ENCODE measurements at regions not wholly inside any gene's neighbourhood (a gene's known extent, or its start where the extent isn't known, plus 50 kb on each side); places are given as distances from the start of the nearest gene placed in this dataset.
"Not testable (repeated sequence)": the region's sequence is repeated elsewhere in the genome, so short reads cannot be mapped to it uniquely, and the experiment has no call there.

DNA sequence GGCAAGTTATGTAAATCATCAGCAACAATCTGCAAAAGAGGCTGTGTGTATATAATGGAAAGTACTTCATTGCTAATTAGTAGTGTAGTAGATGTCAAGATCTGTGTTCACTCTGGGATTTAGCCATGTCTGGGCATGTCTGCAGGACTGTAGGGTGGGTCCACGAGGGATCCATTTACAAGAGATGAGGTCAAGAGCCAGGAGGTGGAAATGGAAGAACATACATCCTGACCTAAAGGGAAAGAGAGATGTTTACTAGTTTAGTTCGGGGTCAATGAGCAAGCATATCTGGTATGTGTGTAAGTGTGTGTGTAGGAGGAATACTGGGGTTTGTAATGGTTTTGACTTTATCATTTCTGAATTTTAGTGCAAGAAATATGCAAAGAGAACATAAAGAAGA lies 171.5 kb upstream of the NANOGP8 start:
- H3K27ac ChIP-seq = no peak overlapping the region
- no peak for DNase-seq (ENCODE audit: low spot score)
- no peak overlapping the region for H3K4me3 ChIP-seq
- TF ChIP-seq, protein P1, sequence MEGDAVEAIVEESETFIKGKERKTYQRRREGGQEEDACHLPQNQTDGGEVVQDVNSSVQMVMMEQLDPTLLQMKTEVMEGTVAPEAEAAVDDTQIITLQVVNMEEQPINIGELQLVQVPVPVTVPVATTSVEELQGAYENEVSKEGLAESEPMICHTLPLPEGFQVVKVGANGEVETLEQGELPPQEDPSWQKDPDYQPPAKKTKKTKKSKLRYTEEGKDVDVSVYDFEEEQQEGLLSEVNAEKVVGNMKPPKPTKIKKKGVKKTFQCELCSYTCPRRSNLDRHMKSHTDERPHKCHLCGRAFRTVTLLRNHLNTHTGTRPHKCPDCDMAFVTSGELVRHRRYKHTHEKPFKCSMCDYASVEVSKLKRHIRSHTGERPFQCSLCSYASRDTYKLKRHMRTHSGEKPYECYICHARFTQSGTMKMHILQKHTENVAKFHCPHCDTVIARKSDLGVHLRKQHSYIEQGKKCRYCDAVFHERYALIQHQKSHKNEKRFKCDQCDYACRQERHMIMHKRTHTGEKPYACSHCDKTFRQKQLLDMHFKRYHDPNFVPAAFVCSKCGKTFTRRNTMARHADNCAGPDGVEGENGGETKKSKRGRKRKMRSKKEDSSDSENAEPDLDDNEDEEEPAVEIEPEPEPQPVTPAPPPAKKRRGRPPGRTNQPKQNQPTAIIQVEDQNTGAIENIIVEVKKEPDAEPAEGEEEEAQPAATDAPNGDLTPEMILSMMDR (IDR thresholded peaks at IDR 0.05) = no peak

DNA sequence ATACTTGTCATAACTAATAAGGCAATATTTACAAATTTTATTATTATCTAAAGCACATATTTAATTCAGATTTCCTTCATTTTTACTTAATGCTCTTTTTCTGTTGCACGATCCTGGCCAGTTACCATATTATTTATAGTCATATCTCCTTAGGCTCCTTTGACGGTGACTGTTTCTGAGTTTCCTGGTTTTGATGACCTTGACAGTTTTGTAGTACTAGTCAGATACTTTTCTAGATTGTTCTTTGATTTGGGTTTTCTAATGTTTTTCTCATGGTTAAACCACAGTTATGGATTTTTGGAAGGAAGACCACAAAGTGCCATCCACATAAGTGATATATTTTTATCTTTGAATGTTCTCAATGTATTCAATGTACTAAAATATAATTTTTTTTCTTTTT lies 171.0 kb upstream of the NANOGP8 start:
- no peak overlapping the region for H3K27ac ChIP-seq
- no peak overlapping the region for H3K4me3 ChIP-seq
- no peak for DNase-seq (ENCODE audit: low spot score)
- TF ChIP-seq, protein P1 (IDR thresholded peaks at IDR 0.05) = no peak

- not testable (repeated sequence) for DNase-seq (ENCODE audit: low spot score); H3K27ac ChIP-seq; H3K4me3 ChIP-seq
Observed at GRCh38 chr15:35254908-35255307, 169.8 kb upstream of the NANOGP8 start.

DNA sequence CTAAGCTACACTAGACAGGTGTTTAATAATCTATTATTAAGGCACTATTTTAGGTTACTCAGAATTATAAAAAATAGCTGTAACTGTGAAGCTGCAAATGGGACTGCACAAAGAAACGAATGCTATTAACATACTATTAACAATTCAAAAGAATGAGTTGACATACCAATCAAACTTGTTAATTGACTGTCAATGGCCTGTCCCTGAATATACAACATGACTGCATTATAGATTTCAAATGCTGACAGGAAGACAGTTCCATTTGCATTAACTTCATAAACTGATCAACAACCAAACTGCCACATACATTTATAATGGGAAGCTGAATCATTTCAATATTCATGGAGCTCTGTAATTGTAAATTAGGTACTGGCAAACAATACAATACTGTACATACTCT lies 169.0 kb upstream of the NANOGP8 start:
- DNase-seq (ENCODE audit: low spot score) = no peak
- Histone ChIP-seq H3K27ac (no peak overlapping the region), H3K4me3 (no peak overlapping the region)
- TF ChIP-seq, protein P1 (IDR thresholded peaks at IDR 0.05) = no peak

GRCh38 chr15:35252351-35252865 lies 167.3 kb upstream of the NANOGP8 start:
- DNase-seq (ENCODE audit: low spot score) = no peak
- Histone ChIP-seq H3K4me3 (no peak overlapping the region), H3K27ac (no peak overlapping the region)
- TF ChIP-seq, protein P1 (IDR thresholded peaks at IDR 0.05) = no peak

- no peak for DNase-seq (ENCODE audit: low spot score)
- TF ChIP-seq, protein P1 (IDR thresholded peaks at IDR 0.05) = no peak
Observed at GRCh38 chr15:35247150-35247549, 162.1 kb upstream of the NANOGP8 start.

GRCh38 chr15:35246451-35246850 lies 161.4 kb upstream of the NANOGP8 start:
- H3K27ac ChIP-seq = no peak overlapping the region
- no peak overlapping the region for H3K4me3 ChIP-seq
- TF ChIP-seq, protein P1 (IDR thresholded peaks at IDR 0.05) = no peak
- no peak for DNase-seq (ENCODE audit: low spot score)

More at GRCh38 chr15:35247150-35247549, 162.1 kb upstream of the NANOGP8 start:
- H3K4me3 ChIP-seq = no peak overlapping the region
- no peak overlapping the region for H3K27ac ChIP-seq

- H3K4me3 ChIP-seq; H3K27ac ChIP-seq; DNase-seq (ENCODE audit: low spot score): not testable (repeated sequence)
Observed at GRCh38 chr15:35245681-35246080, 160.6 kb upstream of the NANOGP8 start.
